ENCODE measurements at regions not wholly inside any gene's neighbourhood (a gene's known extent, or its start where the extent isn't known, plus 50 kb on each side); places are given as distances from the start of the nearest gene placed in this dataset.
A peak's percentile ranks its signal among the peaks of the same experiment; 100 is the strongest.
"Not testable (repeated sequence)": the region's sequence is repeated elsewhere in the genome, so short reads cannot be mapped to it uniquely, and the experiment has no call there.

DNA sequence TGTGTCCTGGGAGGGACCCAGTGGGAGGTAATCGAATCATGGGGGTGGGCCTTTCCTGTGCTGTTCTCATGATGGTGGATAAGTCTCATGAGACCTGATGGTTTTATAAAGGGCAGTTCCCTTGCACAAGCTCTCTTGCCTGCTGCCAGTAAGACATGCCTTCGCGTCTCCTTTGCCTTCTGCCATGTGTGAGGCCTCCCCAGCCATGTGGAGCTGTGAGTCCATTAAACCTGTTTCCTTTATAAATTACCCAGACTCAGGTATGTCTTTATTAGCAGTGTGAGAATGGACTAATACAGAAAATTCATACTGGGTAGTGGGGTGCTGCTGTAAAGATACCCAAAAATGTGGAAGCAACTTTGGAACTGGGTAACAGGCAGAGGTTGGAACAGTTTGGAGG, 300.0 kb upstream of the ZFP42 start:
- not testable (repeated sequence) for DNase-seq

DNA sequence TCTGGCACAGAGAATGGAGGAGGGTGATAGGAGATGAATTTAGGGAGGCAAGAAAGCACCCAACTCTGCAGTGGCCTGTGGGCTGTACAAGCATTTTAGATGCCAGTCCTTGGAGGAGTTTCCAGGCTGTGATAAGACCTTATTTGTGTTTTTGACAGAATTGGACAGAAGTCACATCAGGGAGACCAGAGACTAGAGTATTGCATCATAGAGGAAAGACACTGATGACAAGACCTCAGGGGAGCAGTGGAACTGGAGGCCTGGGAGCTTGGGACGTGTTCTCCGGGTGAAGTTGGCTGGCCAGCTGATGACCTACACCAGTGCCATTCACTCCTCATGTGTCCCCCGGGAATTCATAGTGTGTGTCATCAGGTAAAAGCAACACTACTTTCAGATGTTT, 284.0 kb upstream of the ZFP42 start:
- no peak for DNase-seq

DNA sequence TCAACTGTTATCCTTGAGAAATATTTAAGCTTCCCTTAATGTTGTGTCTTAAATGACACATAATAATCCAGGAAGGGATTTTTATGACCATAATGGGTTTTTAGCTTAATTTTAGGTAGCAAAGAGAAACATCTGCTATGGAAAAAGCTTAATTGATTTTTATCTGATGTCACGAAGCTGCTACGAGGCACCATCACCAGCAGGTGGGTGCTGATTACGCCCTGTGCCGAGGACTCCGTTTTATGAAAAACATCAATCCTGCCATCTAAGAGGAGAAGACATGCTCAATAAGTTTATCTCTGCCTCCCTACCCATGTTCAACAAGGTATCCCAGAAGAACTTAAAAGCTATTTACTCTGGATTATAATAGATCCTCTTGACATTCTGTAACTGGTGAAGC, 280.6 kb upstream of the ZFP42 start:
- DNase-seq = no peak

DNA sequence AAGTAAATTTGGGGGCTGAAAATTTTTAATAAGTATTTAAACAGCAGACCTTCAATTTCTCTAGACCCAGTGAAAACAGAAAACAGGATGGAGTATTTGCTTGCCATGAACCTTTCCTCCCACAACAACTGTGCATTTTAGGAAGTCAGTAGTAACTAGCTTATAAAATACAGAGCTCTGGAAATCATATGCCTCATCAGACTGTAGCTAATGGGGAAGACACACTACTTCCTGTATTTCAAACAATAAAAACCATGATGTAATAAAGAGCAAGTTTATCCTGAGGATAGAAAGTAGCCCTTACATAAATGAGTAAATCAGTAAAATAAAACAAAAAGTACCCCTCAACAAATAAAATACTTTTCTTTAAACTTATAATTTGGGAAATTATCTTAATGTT, 280.1 kb upstream of the ZFP42 start:
- no peak for DNase-seq

DNA sequence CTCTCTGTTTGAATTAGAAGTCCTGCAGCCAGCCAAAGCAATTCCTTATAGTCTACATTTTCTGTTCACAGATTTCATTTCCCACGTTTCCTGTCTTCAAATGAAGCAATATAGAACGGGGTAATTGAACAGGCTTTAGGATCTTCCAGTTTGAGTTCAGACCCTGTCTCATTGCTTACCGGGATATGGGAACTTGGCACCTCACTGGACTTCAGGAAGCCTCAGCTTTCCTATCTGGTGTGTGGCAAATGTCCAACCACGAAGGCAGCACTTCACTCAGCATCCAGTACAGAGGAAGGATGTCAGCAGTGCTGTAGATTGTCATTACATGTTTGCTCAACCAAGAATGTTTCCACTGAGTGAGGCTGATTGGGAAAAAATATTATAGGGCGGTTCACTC, 271.1 kb upstream of the ZFP42 start:
- no peak for DNase-seq

DNA sequence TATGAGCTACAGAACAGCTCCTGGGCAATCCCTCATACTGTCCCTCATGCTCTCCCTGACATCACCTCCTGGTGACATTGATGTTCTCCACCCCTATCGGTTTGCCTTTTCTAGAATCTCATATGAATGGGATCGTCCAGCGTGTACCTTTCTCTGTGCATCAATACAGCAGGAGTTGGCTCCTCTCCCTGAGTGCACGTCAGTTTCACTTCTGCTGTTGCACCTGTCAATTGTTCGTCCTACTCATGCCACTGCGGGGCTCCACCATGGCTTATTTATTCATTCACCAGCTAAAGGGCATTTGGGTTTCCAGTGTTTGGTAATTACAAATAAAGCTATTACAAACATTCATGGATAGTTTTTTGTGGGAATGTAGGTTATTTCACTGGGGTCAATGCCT, 269.1 kb upstream of the ZFP42 start:
- no peak for DNase-seq

DNA sequence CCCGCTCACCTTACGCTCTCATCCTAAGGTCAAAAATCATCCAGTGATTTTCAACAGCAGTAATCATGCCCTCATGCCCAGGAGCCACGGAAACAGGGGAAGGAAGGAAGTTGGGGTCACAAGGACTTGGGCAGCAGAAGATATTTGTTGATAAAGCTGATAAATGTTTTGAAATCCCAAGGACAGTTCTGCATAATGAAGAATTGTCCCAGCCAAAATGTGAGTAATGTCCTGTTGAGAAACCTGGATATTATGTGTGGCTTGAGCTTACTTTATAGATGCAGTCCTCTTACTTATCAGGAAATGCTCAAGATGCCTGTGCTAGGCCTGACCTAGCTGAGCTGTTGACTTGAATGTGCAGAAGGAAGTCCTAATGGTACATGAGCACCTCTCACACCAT, 263.0 kb upstream of the ZFP42 start:
- DNase-seq = no peak

DNA sequence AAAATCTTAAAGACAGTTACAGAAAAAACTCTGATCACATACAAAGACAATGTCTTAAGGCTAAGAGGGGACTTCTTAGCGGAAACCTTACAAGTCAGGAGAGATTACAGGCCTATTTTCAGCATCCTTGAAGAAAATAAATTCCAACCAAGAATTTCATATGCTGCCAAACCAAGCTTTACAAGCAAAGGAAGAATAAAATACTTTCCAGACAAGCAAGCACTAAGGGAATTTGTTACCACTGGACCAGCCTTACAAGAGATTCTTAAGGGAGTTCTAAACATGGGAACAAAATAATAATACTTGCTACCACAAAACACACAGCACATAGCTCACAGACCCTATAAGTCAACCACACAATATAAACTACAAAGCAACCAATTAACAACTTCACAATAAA, 255.8 kb upstream of the ZFP42 start:
- DNase-seq = no peak

DNA sequence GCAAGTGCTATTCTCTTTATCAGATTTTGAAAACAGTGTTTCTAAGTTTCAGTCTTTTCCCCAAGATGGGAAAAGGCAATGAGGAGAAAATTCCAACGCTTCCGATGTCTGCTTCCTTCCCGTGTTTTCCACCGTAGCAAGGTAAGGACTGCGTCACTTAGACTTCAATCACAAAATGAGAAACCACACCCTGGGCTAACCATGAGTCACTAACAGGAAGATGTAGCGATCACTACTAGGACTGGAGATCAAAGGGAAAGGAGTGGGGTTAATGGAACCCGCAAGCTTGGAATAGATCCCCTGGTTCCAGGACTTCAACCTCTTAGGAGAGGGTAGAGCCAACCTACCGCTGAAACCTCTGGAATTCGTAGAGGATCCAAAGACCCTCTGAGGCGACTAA, 250.7 kb upstream of the ZFP42 start:
- DNase-seq = no peak

DNA sequence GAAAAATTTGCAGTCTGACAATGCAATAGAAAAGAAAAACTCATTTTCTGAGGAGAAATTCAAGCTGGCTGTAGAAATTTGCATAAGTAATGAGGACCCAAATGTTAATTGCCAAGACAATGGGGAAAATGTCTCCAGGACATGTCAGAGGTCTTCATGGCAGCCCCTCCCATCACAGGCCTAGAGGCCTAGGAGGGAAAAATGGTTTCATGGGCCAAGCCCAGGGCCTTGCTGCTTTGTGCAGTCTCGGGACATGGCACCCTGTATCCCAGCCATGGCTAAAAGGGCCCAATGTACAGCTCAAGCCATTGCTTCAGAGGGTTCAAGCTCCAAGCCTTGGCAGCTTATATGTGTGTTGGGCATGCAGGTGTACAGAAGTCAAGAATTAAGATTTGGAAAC, 244.9 kb upstream of the ZFP42 start:
- DNase-seq = not testable (repeated sequence)

GRCh38 chr4:187767158-187767557, 228.4 kb upstream of the ZFP42 start:
- DNase-seq = no peak

GRCh38 chr4:187767687-187768086, 227.9 kb upstream of the ZFP42 start:
- DNase-seq = no peak

GRCh38 chr4:187770345-187770744, 225.2 kb upstream of the ZFP42 start:
- no peak for DNase-seq

- no peak for DNase-seq
Measured at GRCh38 chr4:187777954-187778353, 217.6 kb upstream of the ZFP42 start.

DNA sequence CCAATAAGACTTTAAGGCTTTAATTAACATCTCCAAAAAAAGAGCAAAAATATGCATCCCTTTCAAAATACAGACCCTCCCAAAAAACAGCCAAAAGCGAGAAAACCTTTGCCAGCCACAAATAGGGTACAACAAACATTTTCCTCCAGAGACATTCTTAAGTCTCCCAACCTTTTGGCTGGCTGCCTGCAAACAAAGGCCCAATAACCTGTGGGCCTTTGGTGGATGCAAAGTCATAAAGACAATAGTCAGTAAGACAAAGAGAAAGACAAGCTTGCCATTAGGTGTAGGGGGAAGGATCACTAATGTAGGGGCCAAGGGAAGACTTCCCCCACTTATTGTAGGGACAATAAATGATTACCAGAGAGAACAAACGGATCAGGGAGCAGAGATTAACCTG, 215.5 kb upstream of the ZFP42 start:
- no peak for DNase-seq

DNA sequence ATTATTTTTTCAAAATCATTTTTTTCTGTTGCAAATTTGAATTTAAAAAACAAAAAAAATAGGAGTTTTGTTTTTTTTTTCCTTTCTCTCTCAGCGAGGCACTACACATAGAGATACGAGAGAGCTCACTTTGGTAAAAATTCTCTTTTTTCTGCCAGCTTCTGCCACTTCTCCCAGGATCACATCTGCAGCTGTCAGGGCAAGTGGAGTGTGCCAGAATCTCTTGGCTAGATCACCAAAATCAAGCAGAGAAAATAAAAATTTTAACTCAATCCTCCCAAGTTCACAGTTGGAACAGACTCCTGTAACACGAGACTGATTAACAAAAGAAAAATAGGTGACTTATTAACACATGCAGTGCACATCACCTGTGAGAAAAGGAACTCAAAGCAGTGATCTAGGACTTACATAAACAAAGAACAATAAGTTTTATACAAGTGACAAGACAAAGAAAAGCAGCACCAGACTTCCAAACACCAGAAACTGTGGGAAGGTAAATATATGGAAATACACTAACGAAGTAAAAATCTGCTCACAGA, 213.2 kb upstream of the ZFP42 start:
- no peak for DNase-seq

DNA sequence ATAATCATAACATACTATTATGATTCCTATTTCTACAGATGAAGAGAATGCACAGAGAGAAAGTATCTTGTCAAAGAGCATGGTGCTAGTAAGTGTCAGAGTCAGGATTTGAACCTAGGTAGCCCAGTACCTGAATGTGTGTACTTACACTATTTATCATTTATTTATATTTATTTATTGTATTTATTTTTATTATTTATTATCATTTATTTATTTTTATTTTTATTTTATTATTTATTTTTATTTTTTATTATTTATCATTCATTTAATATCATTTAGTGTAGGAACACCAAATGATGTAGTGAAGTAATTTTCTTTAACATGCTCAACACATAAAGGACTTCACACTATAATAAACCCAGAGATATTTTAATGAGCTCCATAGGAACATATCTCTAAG, 209.4 kb upstream of the ZFP42 start:
- DNase-seq = no peak

DNA sequence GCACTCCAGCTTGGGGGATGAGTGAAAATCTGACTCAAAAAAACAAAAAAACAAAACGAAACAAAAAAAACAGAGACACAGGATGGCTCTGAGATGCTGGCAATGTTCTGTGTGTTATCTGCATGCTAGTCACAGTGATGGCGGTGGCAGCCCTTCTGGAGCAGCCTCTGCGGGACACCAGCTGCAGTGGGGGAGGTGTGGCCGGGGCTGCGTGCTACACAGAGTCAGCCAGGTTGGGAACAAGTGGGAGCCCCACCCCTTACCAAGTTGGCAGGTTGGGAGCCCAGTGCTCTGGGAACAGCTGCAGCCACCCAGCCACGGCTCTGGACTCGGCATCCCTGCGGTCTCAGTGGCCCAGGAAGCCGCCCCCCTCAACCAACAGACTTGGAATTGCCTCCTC, 206.5 kb upstream of the ZFP42 start:
- no peak for DNase-seq

DNA sequence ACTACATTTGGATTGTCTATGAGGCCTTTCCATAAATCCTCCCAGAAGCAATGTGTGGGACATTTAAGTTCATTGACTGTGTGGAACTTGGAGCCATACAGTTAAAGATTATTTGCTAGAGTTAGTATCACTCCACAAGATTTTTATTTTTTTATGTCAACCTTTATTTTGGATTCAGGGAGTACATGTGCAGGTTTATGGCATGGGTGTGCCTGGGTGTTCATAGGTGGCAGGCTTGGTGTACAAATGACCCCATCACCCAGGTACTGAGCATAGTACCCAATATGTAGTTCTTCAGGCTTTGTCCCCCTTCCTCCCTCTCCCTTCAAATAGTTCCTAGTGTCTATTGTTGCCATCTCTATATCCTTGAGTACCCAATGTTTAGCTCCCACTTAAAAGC, 199.8 kb upstream of the ZFP42 start:
- DNase-seq = no peak

GRCh38 chr4:187798385-187798784, 197.2 kb upstream of the ZFP42 start:
- DNase-seq = no peak

DNA sequence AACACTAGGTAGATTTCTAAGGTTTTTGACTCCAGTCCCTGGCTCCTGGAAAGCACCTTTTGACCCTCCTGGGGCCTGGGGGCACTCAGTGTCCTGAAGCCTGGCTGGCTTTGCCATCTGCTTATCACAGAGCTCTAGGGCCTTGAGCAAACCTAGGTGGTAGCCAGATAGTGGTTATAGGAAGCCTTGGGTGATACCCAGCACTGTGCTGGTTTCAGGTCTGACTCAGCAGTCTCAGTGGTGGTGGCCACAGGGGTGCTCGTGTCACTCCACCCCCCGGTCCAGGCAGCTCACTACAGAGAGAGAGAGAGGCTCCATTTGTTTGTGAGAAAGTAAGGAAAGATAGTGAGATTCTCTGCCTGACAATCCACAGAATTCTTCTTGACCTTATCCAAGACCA, 195.8 kb upstream of the ZFP42 start:
- no peak for DNase-seq

DNA sequence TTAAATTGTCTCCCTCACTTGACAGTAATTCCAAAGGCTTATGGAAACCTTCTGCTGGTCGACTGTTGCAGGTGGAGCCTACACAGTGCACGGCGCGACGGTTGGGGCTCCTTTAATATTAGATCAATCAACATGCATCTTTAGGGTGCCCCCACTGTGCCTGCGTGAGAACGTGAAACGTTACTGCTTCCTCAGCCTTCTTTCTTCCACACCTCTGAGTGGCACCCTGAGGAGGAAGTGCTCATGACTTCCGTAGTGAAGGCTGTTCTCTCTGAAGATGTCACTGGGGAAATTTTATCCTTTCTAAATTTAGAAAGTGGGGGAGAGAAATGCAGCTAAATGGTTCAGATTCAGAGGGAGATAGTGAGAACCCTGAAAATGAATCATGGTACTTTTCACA, 184.0 kb upstream of the ZFP42 start:
- DNase-seq = no peak

GRCh38 chr4:187814737-187815465, 180.7 kb upstream of the ZFP42 start:
- peak in 1 of 5 donors; percentile 2 for DNase-seq

GRCh38 chr4:187826725-187827124, 168.8 kb upstream of the ZFP42 start:
- DNase-seq = no peak

DNA sequence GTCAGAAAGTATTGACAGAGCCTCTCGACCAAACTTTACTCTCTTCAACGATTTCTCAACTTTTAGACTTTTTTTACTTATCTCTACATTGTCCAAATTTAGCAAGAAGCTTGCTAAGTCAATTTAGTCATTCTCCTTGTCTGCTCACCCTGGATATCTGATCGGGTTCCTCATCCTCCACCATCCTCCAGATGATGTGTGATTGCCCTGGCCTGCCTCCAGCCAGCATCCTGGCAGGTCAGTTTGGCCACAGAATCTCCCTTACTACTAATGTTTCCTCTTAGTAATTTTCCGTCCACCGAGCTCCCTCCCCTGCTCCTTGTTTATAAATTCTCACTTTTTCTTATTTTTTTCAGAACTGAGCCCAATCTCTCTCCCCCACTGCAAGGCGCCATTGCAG, 167.9 kb upstream of the ZFP42 start:
- no peak for DNase-seq
